Endothelial cell of umbilical vein (primary cell): ENCODE measurements at regions not wholly inside any gene's neighbourhood (a gene's known extent, or its start where the extent isn't known, plus 50 kb on each side); places are given as distances from the start of the nearest gene placed in this dataset.

ENCODE experiments used
- EZH2 ChIP-seq: IDR thresholded peaks from 2 replicates; pipeline ENCODE4 v1.6.1; 2012; ENCODE audit warnings: borderline replicate concordance, low read depth, mild to moderate bottlenecking, moderate library complexity, low read length, inconsistent platforms; ENCODE audit not compliant: severe bottlenecking
- GATA2 ChIP-seq: IDR thresholded peaks from 2 replicates; pipeline ENCODE4 v1.7.0; 2011; ENCODE audit warnings: low read depth, mild to moderate bottlenecking, moderate library complexity, mixed read lengths, low read length; ENCODE audit not compliant: insufficient read length, insufficient read depth
- JUN ChIP-seq: IDR thresholded peaks from 2 replicates; pipeline ENCODE4 v1.6.1; 2011; ENCODE audit warnings: borderline replicate concordance, low read depth; ENCODE audit not compliant: insufficient read length, insufficient read depth
- MYC ChIP-seq: IDR thresholded peaks from one replicate; pipeline ENCODE4 v1.6.1; 2011; ENCODE audit warnings: mild to moderate bottlenecking, low read depth, low read length
- POLR2A ChIP-seq: IDR thresholded peaks from 2 replicates; pipeline ENCODE4 v1.6.1; 2012; ENCODE audit warnings: low read depth, mild to moderate bottlenecking, control low read depth, low read length
- POLR2AphosphoS5 ChIP-seq: IDR thresholded peaks from 2 replicates; pipeline ENCODE4 v1.6.1; 2012; ENCODE audit warnings: low read depth, mild to moderate bottlenecking, control low read depth, low read length, moderate library complexity; ENCODE audit not compliant: insufficient read depth
- TF ChIP-seq, protein P1 (sequence below), 2 donors: IDR thresholded peaks; 1 replicate in 1 of 2; 2 replicates in 1 of 2; pipeline ENCODE4 v1.5.1; 2011; ENCODE audit warnings: low read length in 2 of 2, mild to moderate bottlenecking in 2 of 2, moderate library complexity in 2 of 2, control low read depth in 1 of 2, inconsistent platforms in 1 of 2, low read depth in 1 of 2; ENCODE audit not compliant: insufficient read depth in 1 of 2; ENCODE audit errors: extremely low read depth in 1 of 2
- TF ChIP-seq, protein P2 (sequence below): IDR thresholded peaks from 2 replicates; pipeline ENCODE4 v1.6.1; 2011; ENCODE audit not compliant: insufficient read depth, insufficient read length

DNA sequence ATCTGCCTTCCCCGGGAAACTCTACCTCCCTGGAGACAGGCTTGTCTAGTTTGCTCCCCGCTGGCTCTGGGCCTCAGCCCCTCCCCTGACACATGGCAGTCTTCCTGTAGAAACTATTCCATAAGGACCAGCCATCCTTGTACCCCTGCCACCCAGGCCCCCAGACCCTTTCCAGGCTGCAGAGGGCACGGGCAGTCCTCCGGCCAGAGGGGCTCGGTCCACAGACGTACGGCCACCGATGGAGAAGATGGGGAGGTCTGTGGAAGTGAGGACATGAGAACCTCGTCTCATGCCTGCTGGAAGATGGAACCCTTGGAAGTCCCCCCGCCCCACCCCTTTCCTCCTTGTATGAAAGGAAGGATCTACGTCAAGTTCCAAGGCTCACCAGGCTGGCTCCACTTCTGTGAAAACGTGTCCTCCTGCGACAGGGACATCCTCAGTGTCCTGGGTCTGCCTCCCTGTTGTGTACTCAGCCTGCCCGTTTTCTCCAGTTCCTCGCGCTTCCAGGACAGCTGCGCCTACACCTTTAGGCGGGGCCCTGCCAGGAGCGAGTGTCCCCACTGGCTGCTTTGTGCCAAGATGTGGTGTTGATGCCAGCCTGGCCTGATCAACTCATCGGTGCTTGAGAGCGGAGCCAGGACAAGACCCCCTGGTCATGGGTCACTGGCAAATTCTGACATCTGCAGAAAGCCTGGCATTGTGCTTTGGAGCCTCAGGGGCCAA lies 414.9 kb downstream of the GLRX3 start:
- TF ChIP-seq, protein P1, sequence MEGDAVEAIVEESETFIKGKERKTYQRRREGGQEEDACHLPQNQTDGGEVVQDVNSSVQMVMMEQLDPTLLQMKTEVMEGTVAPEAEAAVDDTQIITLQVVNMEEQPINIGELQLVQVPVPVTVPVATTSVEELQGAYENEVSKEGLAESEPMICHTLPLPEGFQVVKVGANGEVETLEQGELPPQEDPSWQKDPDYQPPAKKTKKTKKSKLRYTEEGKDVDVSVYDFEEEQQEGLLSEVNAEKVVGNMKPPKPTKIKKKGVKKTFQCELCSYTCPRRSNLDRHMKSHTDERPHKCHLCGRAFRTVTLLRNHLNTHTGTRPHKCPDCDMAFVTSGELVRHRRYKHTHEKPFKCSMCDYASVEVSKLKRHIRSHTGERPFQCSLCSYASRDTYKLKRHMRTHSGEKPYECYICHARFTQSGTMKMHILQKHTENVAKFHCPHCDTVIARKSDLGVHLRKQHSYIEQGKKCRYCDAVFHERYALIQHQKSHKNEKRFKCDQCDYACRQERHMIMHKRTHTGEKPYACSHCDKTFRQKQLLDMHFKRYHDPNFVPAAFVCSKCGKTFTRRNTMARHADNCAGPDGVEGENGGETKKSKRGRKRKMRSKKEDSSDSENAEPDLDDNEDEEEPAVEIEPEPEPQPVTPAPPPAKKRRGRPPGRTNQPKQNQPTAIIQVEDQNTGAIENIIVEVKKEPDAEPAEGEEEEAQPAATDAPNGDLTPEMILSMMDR (IDR thresholded peaks at IDR 0.05; ENCODE audit: extremely low read depth in 1 of 2, insufficient read depth in 1 of 2, low read depth in 1 of 2, low read length in 2 of 2), result no peak
- TF ChIP-seq EZH2 (no peak), POLR2A (no peak), POLR2AphosphoS5 (no peak), JUN (no peak), MYC (no peak), GATA2 (no peak)
- TF ChIP-seq, protein P2, sequence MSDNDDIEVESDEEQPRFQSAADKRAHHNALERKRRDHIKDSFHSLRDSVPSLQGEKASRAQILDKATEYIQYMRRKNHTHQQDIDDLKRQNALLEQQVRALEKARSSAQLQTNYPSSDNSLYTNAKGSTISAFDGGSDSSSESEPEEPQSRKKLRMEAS, result no peak
